ENCODE measurements at regions not wholly inside any gene's neighbourhood (a gene's known extent, or its start where the extent isn't known, plus 50 kb on each side); places are given as distances from the start of the nearest gene placed in this dataset.

DNA sequence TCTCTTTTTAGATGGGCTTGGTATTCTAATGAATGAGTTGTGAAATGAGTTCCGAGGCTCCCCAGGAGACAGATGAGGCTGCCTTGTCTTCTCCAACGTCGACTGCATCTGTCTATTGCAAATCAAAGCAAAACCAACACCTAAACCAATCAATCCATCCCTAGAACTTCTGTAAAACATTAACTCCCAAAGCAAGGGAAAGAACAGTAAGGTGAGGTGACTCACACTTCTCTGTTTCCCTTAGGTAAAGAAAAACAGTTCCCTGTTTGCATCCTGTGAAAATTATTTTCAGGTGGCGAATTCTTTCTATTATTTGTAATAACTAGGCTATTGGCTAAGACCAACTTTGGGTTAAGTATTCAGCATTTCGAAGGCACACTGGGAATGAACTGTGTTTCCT is 249.4 kb downstream of the EPHA4 start:
- TF ChIP-seq, protein P1, sequence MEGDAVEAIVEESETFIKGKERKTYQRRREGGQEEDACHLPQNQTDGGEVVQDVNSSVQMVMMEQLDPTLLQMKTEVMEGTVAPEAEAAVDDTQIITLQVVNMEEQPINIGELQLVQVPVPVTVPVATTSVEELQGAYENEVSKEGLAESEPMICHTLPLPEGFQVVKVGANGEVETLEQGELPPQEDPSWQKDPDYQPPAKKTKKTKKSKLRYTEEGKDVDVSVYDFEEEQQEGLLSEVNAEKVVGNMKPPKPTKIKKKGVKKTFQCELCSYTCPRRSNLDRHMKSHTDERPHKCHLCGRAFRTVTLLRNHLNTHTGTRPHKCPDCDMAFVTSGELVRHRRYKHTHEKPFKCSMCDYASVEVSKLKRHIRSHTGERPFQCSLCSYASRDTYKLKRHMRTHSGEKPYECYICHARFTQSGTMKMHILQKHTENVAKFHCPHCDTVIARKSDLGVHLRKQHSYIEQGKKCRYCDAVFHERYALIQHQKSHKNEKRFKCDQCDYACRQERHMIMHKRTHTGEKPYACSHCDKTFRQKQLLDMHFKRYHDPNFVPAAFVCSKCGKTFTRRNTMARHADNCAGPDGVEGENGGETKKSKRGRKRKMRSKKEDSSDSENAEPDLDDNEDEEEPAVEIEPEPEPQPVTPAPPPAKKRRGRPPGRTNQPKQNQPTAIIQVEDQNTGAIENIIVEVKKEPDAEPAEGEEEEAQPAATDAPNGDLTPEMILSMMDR (IDR thresholded peaks at IDR 0.05 in 4 of 5, conservative IDR thresholded peaks at IDR 0.05 in 1 of 5), result no peak
- no peak for TF ChIP-seq POLR2A (IDR thresholded peaks at IDR 0.05)

Data from gastrocnemius medialis (tissue), 4 donors.